OCI-LY7 (cell line): ENCODE measurements at regions not wholly inside any gene's neighbourhood (a gene's known extent, or its start where the extent isn't known, plus 50 kb on each side); places are given as distances from the start of the nearest gene placed in this dataset.

ENCODE experiments used
- EZH2phosphoT487 ChIP-seq: fragments of 200-600 bp; sonication (generic); IDR thresholded peaks from 2 replicates; pipeline ENCODE4 v1.6.1; 2018; ENCODE audit warnings: low read depth, borderline replicate concordance, mild to moderate bottlenecking, mixed run types, antibody characterized with exemption, low read length, moderate library complexity, mixed read lengths
- TF ChIP-seq, protein P1 (sequence below): fragments of 200-600 bp; sonication (generic); conservative IDR thresholded peaks from 2 replicates; pipeline ENCODE4 v1.5.1; 2014; ENCODE audit warnings: mild to moderate bottlenecking, antibody characterized with exemption, low read length, moderate library complexity, mixed read lengths

DNA sequence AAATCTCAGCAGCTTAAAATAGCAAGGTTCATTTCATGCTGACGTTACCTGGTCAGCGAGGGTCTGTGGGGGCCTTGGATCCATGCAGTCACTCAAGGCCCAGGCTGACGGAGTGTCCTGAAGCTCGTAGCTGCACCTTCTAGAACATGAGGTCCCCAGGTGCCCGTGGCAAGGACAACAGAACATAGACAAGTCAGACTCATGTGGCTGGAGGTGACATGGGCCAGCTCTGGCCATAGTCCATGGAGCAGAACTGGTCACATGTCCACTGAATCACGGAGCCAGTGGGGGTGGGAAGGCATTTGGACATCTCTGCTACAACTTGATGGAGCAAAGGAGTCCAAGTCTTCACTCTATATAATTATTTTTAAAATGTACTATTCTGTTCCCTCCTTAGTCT, 233.2 kb downstream of the ACKR3 start:
- TF ChIP-seq, protein P1, sequence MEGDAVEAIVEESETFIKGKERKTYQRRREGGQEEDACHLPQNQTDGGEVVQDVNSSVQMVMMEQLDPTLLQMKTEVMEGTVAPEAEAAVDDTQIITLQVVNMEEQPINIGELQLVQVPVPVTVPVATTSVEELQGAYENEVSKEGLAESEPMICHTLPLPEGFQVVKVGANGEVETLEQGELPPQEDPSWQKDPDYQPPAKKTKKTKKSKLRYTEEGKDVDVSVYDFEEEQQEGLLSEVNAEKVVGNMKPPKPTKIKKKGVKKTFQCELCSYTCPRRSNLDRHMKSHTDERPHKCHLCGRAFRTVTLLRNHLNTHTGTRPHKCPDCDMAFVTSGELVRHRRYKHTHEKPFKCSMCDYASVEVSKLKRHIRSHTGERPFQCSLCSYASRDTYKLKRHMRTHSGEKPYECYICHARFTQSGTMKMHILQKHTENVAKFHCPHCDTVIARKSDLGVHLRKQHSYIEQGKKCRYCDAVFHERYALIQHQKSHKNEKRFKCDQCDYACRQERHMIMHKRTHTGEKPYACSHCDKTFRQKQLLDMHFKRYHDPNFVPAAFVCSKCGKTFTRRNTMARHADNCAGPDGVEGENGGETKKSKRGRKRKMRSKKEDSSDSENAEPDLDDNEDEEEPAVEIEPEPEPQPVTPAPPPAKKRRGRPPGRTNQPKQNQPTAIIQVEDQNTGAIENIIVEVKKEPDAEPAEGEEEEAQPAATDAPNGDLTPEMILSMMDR, result no peak
- no peak for TF ChIP-seq EZH2phosphoT487
